Stomach (tissue), 8 donors: ENCODE measurements at regions not wholly inside any gene's neighbourhood (a gene's known extent, or its start where the extent isn't known, plus 50 kb on each side); places are given as distances from the start of the nearest gene placed in this dataset.
A peak's percentile ranks its signal among the peaks of the same experiment; 100 is the strongest.

Experiments used
- DNase-seq, 2 donors: peaks; one replicate each; pipeline versions ENCODE4 v3.0.0 to v3.0.0-alpha.2; 2013 to 2019
- H3K27ac ChIP-seq, 5 donors: fragments of 200-600 bp in 4 of 5; sonication (generic) in 4 of 5; one replicate each; pipeline ENCODE4 v1.5.1; 2013 to 2019; ENCODE audit warnings: mild to moderate bottlenecking in 1 of 5, moderate library complexity in 1 of 5
- H3K27me3 ChIP-seq, 3 donors: fragments of 200-600 bp; sonication (generic); one replicate each; pipeline ENCODE4 v1.5.1; 2017 to 2019; ENCODE audit warnings: mixed run types in 1 of 3
- H3K36me3 ChIP-seq, 4 donors: fragments of 200-600 bp; sonication (generic); 1 replicate in 3 of 4; 2 replicates in 1 of 4; pipeline ENCODE4 v1.5.1; 2016 to 2019
- H3K4me1 ChIP-seq, 4 donors: fragments of 200-600 bp; sonication (generic); one replicate each; pipeline ENCODE4 v1.5.1; 2016 to 2019
- H3K4me3 ChIP-seq, 4 donors: fragments of 200-600 bp; sonication (generic) in 3 of 4; one replicate each; pipeline ENCODE4 v1.5.1; 2016 to 2019; ENCODE audit warnings: mild to moderate bottlenecking in 1 of 4
- H3K9me3 ChIP-seq, 4 donors: fragments of 200-600 bp; sonication (generic); one replicate each; pipeline ENCODE4 v1.5.1; 2016 to 2019
- CTCF ChIP-seq, 7 experiments: fragments of 450-650 bp in 4 of 7; fragments of 200-600 bp in 3 of 7; sonication (generic) in 3 of 7; IDR thresholded peaks; one replicate each; pipeline ENCODE4 v1.5.1; 2016 to 2019; ENCODE audit warnings: antibody characterized with exemption in 7 of 7, control low read depth in 2 of 7, mild to moderate bottlenecking in 1 of 7
- EP300 ChIP-seq: sonication (generic); formaldehyde crosslinking; IDR thresholded peaks from one replicate; pipeline ENCODE4 v1.6.1; 2017; ENCODE audit warnings: antibody characterized with exemption
- POLR2A ChIP-seq, 4 donors: fragments of 450-650 bp; IDR thresholded peaks; one replicate each; pipeline ENCODE4 v1.6.1; 2016; ENCODE audit warnings: antibody characterized with exemption in 4 of 4, control low read depth in 2 of 4, mild to moderate bottlenecking in 1 of 4, moderate library complexity in 1 of 4
- POLR2AphosphoS5 ChIP-seq, 3 donors: sonication (generic); formaldehyde crosslinking; IDR thresholded peaks; one replicate each; pipeline ENCODE4 v1.6.1; 2016; ENCODE audit warnings: antibody characterized with exemption in 3 of 3
- WGBS, 5 donors: extraction: QIAGEN DNeasy Blood & Tissue Kit in 3 of 5; methylation state at CpG; one replicate each; pipeline versions ENCODE4 v1.1.5 to v1.1.7; 2013 to 2018; 5-methylcytosine and 5-hydroxymethylcytosine counted together
- intact Hi-C: fragments of 100-400 bp; cut with DNase I; formaldehyde crosslinking; loops from one replicate; pipeline ENCODE4 v1.15.1; 2023; ENCODE audit warnings: low total_unique reads
- donor health status: healthy with polysubstance abuse.
- donor health status: Bipolar disorder and iron deficiency.
- donor health status: healthy.

GRCh38 chr1:67571406-67571805, 113.6 kb upstream of the GADD45A start:
- Histone ChIP-seq H3K27ac (peak overlapping the region; percentile 52 to 83 (median 72)), H3K4me3 (no peak overlapping the region), H3K9me3 (no peaks in the 10 kb centered on the region), H3K27me3 (no peaks in the 10 kb centered on the region), H3K4me1 (peaks cover 18 to 40% (median 29%) of the 10 kb centered on the region in 4 donors), H3K36me3 (no peaks in the 10 kb centered on the region)
- TF ChIP-seq EP300 (no peak), POLR2AphosphoS5 (IDR thresholded peaks at IDR 0.05) (no peak), CTCF (IDR thresholded peaks at IDR 0.05) (no peak), POLR2A (IDR thresholded peaks at IDR 0.05) (no peak)
- DNase-seq: no peak
- intact Hi-C loops: no loop called here

DNA sequence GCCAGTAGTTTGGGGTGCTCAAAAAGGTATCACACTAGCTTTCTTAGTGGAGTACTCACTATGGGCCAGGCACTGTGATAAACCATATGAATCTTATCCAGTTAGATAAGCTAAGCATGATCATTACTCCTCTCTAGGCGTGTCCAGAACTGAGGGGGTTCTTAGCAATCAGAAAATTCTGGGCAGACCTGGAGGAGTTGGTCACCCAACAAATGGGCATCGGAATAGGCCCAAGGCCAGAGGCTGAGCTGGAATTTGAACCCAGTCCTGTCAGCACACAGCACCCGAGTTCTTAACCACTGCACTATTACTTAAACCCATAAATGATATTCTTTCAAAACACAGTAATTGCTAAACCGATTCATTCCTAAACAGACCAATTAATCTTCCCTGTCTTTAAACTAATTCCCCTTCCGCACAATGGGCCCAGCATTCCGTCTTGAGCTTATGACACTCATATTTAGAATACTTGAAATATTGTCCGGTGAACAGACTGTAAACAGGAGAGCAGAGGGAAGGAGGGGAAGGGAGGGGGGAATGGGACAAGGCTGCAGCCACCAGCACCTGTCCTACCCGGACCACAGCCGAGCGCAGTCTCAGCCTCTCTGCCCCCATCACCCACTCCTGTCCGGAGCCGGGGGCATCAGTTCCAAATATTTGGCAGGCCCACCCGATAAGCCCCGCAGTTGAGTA, 113.0 kb upstream of the GADD45A start:
- Histone ChIP-seq H3K9me3 (no peaks in the 10 kb centered on the region), H3K4me3 (no peak overlapping the region), H3K4me1 (peaks cover 18 to 40% (median 29%) of the 10 kb centered on the region in 4 donors), H3K27me3 (no peaks in the 10 kb centered on the region), H3K36me3 (no peaks in the 10 kb centered on the region), H3K27ac (peak overlapping the region; percentile 52 to 91 (median 81))
- intact Hi-C loops: no loop called here
- no peak for TF ChIP-seq CTCF (IDR thresholded peaks at IDR 0.05)
- TF ChIP-seq POLR2AphosphoS5 (IDR thresholded peaks at IDR 0.05): no peak
- no peak for TF ChIP-seq EP300
- no peak for TF ChIP-seq POLR2A (IDR thresholded peaks at IDR 0.05)
- DNase-seq: no peak
- 51 to 56% (median 54%) methylated on average over 14 of the region's 14 CpGs for WGBS, 5 donors

GRCh38 chr1:67572594-67573221, 112.3 kb upstream of the GADD45A start:
- intact Hi-C loops: no loop called here
- peaks cover 18 to 40% (median 29%) of the 10 kb centered on the region in 4 donors for H3K4me1 ChIP-seq
- H3K27ac ChIP-seq: peak overlapping the region; percentile 52 to 91 (median 81)
- H3K9me3 ChIP-seq: no peaks in the 10 kb centered on the region
- 17 to 46% (median 39%) methylated on average over 8 of the region's 8 CpGs for WGBS, 5 donors
- DNase-seq: peak; percentile 63 to 92
- no peaks in the 10 kb centered on the region for H3K36me3 ChIP-seq
- no peak overlapping the region for H3K4me3 ChIP-seq
- H3K27me3 ChIP-seq: no peaks in the 10 kb centered on the region
- TF ChIP-seq POLR2A (IDR thresholded peaks at IDR 0.05) (no peak), POLR2AphosphoS5 (IDR thresholded peaks at IDR 0.05) (peak in 2 of 3 donors; percentile 78 to 80)

DNA sequence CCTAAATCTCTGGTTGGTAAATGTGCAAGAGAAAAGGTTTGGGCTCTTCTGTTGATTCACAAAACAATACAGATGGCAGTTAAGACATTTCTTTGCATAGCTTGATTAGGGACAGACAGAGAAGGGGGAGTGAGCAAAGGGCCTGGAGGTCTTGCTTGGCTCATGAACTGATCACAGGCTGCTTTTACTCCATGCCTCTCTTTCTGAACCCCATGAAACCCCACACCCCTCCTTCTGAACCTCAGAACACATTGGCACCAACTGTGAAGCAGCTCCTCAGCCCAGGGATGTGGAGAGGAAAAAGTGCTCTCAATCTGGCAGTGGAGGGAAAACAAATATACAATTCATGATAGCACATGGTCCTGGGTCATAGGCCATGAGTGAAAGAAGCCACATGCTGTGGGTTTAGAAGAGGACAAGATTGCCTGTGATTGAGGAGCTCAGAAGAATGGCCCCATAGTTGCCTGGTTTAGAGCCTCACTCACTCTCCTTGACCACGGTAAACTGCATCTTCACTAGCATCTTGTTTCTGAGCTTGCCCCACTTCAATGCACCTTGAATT, 111.6 kb upstream of the GADD45A start:
- 68 to 100% (median 93%) methylated on average over 1 of the region's 1 CpG for WGBS, 5 donors

More for the DNA sequence above, 111.6 kb upstream of the GADD45A start:
- Histone ChIP-seq H3K36me3 (no peaks in the 10 kb centered on the region), H3K9me3 (no peaks in the 10 kb centered on the region), H3K27me3 (no peaks in the 10 kb centered on the region), H3K4me1 (peaks cover 18 to 43% (median 31%) of the 10 kb centered on the region in 4 donors), H3K27ac (peak overlapping the region; percentile 49 to 83 (median 72)), H3K4me3 (no peak overlapping the region)
- TF ChIP-seq EP300 (no peak), CTCF (IDR thresholded peaks at IDR 0.05) (no peak), POLR2AphosphoS5 (IDR thresholded peaks at IDR 0.05) (no peak), POLR2A (IDR thresholded peaks at IDR 0.05) (no peak)
- intact Hi-C loops: no loop called here
- DNase-seq: no peak
